HAP-1 (cell line): ENCODE measurements at regions not wholly inside any gene's neighbourhood (a gene's known extent, or its start where the extent isn't known, plus 50 kb on each side); places are given as distances from the start of the nearest gene placed in this dataset.
A peak's percentile ranks its signal among the peaks of the same experiment; 100 is the strongest.

Experiments used
- DNase-seq, 2 experiments: peaks; one replicate each; pipeline ENCODE4 v3.0.0-alpha.2; 2016 to 2020; ENCODE audit warnings: low spot score in 2 of 2
- H3K27me3 ChIP-seq: fragments of 250-450 bp; sonication (Bioruptor Pico); 2 replicates; pipeline ENCODE4 v1.5.1; 2020; ENCODE audit warnings: low read depth, mild to moderate bottlenecking, moderate library complexity
- H3K36me3 ChIP-seq: fragments of 250-450 bp; sonication (Bioruptor Pico); replicated peaks from 2 replicates; pipeline ENCODE4 v1.5.1; 2020; ENCODE audit warnings: mild to moderate bottlenecking
- H3K4me1 ChIP-seq: fragments of 250-450 bp; sonication (Bioruptor Pico); 2 replicates; pipeline ENCODE4 v1.5.1; 2020; ENCODE audit warnings: mild to moderate bottlenecking
- H3K4me3 ChIP-seq: fragments of 250-450 bp; sonication (Bioruptor Pico); 2 replicates; pipeline ENCODE4 v1.5.1; 2020; ENCODE audit warnings: mild to moderate bottlenecking, moderate library complexity
- H3K9me3 ChIP-seq: fragments of 250-450 bp; sonication (Bioruptor Pico); 2 replicates; pipeline ENCODE4 v1.5.1; 2020; ENCODE audit warnings: mild to moderate bottlenecking, moderate library complexity
- in situ Hi-C: fragments of 300-500 bp; cut with MboI; formaldehyde crosslinking; loops from 3 replicates; pipeline ENCODE4 v1.14.3; 2020; ENCODE audit warnings: low sequenced_read_pairs, inconsistent platforms, mixed read lengths

DNA sequence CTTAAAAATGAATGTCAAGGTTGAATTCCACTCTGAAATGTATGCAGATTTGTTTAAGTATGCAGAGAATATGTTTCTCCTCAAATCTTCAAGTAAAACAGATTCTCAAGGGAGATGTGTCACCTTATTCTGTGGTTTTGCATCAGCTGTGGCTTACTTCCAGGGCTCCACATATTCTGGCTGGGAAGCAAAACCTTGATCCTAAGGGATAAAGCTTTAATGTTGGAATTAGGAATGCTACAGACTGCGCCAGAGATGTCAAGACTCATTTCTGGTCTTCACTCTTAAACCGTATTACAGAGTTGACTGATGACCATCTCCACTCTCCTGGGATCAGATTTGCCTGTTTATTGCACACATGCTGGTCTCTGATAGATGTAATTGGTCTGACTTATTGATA, 143.9 kb upstream of the DIPK2B start:
- Histone ChIP-seq H3K4me3 (no peak overlapping the region), H3K36me3 (no peaks in the 10 kb centered on the region), H3K27me3 (no peaks in the 10 kb centered on the region), H3K9me3 (no peaks in the 10 kb centered on the region; the same call in 1 of the 2 replicates), H3K4me1 (no peaks in the 10 kb centered on the region)
- in situ Hi-C loops = no loop called here
- no peak for DNase-seq

DNA sequence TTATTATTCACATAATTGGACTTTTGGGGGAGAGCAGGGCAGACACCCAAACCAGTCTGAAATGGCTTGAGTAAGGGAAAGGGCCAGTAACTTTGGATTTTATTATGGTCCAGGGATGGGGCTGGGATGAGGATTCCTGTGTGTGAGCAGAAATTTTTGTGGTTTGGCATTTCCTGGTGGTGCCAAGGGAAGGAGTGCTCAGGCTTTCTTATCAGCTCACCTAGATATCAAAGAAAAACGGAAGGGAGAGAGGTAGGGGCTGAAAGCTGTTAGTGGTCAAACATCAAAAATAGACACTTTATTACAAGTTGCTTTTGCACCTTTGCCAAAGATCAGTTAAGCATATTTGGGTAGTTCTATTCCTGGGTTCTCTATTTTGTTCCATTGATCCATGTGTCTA, 128.5 kb upstream of the DIPK2B start:
- in situ Hi-C loops = no loop called here
- Histone ChIP-seq H3K4me1 (no peaks in the 10 kb centered on the region), H3K4me3 (no peak overlapping the region), H3K36me3 (no peaks in the 10 kb centered on the region), H3K27me3 (no peaks in the 10 kb centered on the region), H3K9me3 (no peaks in the 10 kb centered on the region)
- no peak for DNase-seq

DNA sequence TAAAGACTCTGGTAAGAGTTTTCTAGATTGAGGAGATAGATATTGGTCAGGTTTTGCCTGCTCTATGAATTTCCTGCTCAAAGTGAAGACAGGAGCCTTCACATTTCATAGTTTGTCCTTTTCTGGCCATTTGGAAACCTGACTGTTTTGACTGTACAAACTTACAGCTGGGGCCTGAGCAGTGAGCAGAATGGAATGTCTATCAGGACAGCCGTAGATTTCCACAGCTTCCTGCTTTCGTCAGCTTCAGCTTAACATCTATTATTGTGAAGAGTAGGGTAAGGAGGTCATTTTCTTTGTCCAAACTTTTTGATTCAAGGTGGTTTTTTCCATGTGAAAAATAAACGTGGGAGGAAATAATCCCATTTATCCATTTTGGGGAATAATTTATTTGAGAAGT, 124.3 kb upstream of the DIPK2B start:
- DNase-seq = no peak
- H3K27me3 ChIP-seq = no peaks in the 10 kb centered on the region
- H3K9me3 ChIP-seq = no peaks in the 10 kb centered on the region
- H3K4me1 ChIP-seq = no peaks in the 10 kb centered on the region
- in situ Hi-C loops = no loop called here
- no peak overlapping the region for H3K4me3 ChIP-seq
- no peaks in the 10 kb centered on the region for H3K36me3 ChIP-seq

DNA sequence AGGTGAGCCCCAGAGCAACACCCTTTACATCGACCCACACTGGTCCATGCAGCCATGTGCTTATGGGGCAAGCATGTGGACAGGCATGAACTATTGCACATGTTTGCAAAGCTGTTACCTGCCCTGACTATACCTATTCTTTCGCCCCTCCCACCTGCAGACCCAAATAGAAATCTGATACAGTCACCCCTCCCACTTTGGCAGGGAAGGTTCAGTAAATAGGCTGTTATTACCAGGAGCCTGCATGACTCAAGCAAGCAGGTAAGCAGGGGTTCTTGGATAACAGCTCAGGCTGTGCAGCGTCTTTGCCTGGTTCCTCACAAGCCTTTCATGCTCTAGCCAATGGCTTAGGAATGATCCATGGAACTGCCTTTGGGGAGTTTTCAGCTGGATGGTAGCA, 122.7 kb upstream of the DIPK2B start:
- Histone ChIP-seq H3K27me3 (no peaks in the 10 kb centered on the region), H3K36me3 (no peaks in the 10 kb centered on the region), H3K4me1 (no peaks in the 10 kb centered on the region), H3K4me3 (no peak overlapping the region), H3K9me3 (no peaks in the 10 kb centered on the region)
- DNase-seq = no peak
- in situ Hi-C loops = no loop called here

DNA sequence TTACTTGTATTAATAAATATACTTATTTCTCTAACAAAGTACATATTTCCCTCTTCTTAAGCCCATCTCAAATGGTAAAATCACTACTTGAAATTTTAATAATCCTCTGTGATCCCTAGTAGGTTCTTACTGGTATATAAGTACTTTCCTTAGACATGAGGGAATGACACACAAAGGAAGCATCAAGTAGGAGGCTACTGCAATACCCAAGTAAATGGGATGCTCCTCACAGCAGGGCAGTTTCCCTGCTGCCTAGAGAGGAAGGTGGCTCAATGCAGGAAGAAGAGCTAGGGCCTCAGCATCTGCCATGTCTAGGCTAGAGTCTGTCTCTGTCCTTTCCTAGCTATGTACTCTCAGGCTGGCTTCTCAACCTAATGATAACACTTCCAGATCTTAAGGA, 122.1 kb upstream of the DIPK2B start:
- in situ Hi-C loops = no loop called here
- Histone ChIP-seq H3K9me3 (no peaks in the 10 kb centered on the region), H3K27me3 (no peaks in the 10 kb centered on the region), H3K4me3 (no peak overlapping the region), H3K36me3 (no peaks in the 10 kb centered on the region), H3K4me1 (no peaks in the 10 kb centered on the region)
- no peak for DNase-seq

DNA sequence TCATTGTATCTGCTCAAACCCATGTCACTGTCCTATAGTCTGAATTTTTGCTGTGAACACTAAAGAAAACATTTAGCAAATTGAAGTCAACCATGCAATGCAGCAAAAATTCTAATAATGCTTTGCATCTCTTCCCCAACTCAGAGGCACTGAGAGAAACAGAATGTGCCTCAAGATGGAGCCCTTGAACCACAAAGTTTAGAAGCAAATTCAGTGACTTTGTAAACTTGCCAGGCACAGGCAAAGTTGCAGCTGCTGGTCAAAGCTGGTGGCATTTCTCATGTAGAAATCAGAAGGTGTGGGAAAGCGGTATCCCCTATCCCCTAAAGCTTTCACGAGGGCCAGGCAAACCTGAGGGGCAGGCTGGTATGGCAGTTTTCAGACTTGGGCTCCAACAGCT, 121.7 kb upstream of the DIPK2B start:
- peak; percentile 54 for DNase-seq
- Histone ChIP-seq H3K4me3 (no peak overlapping the region), H3K9me3 (no peaks in the 10 kb centered on the region), H3K27me3 (no peaks in the 10 kb centered on the region), H3K4me1 (no peaks in the 10 kb centered on the region), H3K36me3 (no peaks in the 10 kb centered on the region)
- in situ Hi-C loops = no loop called here

DNA sequence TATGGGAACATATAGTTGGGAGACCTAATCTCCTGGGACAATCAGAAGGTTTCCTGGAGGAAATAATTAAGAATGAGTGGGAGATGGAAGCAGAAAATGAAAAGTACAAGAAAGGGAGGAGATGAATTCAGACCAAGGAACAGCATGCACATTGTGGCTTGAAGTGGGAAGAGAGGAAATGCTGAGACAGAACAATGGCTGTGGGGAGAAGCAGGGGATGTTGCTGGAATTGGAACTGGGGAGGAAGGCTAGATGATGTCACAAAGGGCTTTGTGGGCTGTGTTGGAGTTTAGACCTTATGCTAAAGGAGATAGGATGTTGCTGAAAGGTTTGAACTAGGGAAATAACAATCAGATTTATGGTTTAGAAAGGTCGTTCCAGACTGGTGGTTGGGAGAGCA, 119.5 kb upstream of the DIPK2B start:
- no peaks in the 10 kb centered on the region for H3K27me3 ChIP-seq
- no peaks in the 10 kb centered on the region for H3K4me1 ChIP-seq
- in situ Hi-C loops = no loop called here
- no peak for DNase-seq
- H3K9me3 ChIP-seq = no peaks in the 10 kb centered on the region
- H3K36me3 ChIP-seq = no peaks in the 10 kb centered on the region
- H3K4me3 ChIP-seq = no peak overlapping the region

DNA sequence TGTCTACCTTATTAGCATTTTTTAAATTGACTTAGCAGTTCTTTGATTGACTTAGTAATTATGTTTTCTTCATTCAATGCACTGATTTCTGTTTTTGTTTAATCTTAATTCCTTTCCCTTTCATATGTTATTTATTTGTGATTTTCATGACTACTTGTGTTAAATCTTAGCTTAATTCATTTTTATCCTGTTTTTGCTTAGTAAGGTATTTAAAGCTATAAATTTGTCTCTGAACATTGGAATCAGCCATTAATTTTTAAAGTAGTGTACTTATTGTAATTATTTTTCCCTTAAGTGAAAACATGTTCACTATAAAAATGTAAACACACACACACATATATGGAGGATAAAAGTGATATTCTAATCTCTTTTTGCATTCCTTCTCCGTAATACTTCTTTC, 109.1 kb upstream of the DIPK2B start:
- Histone ChIP-seq H3K4me3 (no peak overlapping the region), H3K36me3 (no peaks in the 10 kb centered on the region), H3K9me3 (no peaks in the 10 kb centered on the region), H3K27me3 (no peaks in the 10 kb centered on the region), H3K4me1 (no peaks in the 10 kb centered on the region)
- DNase-seq = no peak
- in situ Hi-C loops = no loop called here

DNA sequence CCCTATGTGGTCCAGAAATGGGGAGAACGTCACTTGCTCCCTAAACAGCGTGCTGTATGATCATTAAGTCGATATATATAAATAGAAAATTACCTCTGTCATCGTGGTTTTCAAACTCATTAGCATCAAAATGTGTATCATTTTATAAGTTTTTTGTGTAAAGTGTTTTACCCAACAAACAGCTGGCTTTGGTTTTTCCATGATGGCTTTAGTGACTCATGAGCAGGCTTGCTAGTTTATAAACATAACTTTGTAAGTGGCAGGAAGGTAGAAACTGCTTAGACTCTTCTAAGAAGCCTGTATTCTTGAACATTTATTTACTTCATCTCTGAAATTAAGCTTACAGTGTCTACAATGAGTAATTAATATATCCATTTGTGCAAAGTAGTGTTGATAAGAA, 108.4 kb upstream of the DIPK2B start:
- no peaks in the 10 kb centered on the region for H3K4me1 ChIP-seq
- H3K9me3 ChIP-seq = no peaks in the 10 kb centered on the region
- in situ Hi-C loops = no loop called here
- no peaks in the 10 kb centered on the region for H3K27me3 ChIP-seq
- H3K36me3 ChIP-seq = no peaks in the 10 kb centered on the region
- H3K4me3 ChIP-seq = no peak overlapping the region
- DNase-seq = no peak

DNA sequence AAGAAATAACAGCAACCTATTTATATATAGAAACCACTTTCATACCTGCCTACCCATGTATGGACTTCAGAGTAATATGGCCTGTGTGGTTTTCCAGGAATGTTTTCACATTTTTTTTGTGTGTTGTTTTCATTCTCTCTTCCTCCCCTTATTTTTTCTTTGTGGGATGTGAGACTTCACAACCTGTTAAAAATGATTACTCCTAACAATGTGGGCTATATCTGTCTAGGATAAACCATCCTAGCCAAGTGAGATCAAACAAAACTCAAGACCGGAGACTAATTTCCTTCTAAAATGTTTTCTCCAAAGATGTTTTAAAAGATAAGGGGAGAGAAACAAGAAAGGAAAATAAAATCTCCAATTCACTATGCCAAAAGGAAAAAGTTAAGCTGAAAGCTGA, 106.1 kb upstream of the DIPK2B start:
- Histone ChIP-seq H3K27me3 (no peaks in the 10 kb centered on the region; the same call in 1 of the 2 replicates), H3K36me3 (no peaks in the 10 kb centered on the region), H3K4me3 (no peak overlapping the region), H3K4me1 (no peaks in the 10 kb centered on the region), H3K9me3 (no peaks in the 10 kb centered on the region)
- no peak for DNase-seq
- in situ Hi-C loops = no loop called here

DNA sequence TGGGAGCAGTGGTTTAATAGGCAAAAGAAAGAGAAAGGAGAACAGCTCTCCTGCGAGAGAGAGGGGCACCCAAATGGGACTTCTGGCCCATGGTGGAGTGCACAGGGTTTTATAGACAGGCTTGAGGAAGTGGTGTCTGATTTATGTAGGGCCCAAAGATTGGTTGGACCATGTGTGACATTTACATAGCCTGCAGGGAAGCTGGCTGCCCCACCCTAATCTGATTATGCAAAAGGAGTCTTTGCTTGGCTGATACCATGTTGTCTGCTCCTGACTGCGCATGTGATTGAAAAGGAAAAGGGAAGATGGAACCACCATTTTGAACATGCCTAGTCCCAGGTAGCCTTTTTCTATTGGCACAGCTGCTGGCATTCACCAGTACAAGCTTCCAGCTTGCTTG, 100.0 kb upstream of the DIPK2B start:
- in situ Hi-C loops = no loop called here
- Histone ChIP-seq H3K36me3 (no peaks in the 10 kb centered on the region), H3K27me3 (no peaks in the 10 kb centered on the region; the same call in 1 of the 2 replicates), H3K9me3 (no peaks in the 10 kb centered on the region), H3K4me3 (no peak overlapping the region), H3K4me1 (peaks cover 4% of the 10 kb centered on the region; the same call in 1 of the 2 replicates)
- DNase-seq = peak; percentile 8 to 17

DNA sequence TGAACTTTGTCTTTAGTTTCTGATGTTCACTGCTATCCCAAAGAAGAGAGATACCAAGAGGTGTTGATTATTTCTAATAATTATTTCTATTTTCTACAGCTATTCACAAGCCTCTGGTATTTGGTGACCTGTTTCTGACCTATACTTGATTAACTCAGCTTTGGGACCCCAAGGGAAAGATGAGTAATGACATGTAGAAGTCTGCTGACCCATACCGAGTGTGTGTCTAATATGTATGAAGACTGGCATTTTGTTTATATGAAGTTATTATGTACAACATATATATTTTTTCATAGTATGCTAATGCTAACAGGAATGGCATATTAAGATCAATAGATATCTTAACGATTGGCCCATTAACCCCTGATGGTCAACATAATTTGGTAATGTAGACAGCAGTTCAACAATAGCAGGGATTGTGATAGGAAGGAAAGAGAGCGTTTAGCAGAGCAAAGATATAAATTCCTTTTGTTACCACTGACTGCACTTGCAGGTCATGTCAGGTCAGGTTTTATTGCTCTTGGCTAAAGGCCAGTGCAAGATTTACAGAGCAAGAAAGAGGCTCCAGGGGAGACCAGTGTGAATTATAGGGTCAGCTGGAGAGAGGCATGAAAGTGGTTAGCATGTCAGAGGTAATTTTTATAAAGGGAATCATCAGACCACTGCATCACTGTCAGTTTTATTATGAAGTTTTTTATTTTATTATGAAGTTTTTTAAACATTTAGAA, 94.7 kb upstream of the DIPK2B start:
- no peaks in the 10 kb centered on the region for H3K36me3 ChIP-seq
- DNase-seq = peak; percentile 77 to 82
- no peaks in the 10 kb centered on the region for H3K27me3 ChIP-seq
- peaks cover 10% of the 10 kb centered on the region for H3K4me1 ChIP-seq
- H3K9me3 ChIP-seq = no peaks in the 10 kb centered on the region
- H3K4me3 ChIP-seq = no peak overlapping the region
- in situ Hi-C loops = no loop called here

DNA sequence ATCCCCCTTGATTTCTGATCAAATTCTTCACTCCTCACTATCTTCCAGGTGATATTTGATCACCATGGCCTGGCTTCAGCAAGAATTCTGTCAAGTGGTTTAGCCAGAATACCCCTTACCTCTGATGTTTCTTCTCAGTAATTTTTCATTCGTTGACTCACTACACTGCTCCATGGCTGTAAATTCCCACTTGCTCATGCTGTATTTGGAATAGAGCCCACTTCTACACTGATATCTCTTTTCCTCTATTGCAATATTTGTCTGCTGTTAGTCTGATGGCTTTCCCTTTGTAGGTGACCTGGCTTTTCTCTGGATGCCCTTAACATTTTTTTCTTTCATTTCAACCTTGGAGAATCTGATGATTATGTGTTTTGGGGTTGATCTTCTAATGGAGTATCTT, 73.9 kb upstream of the DIPK2B start:
- in situ Hi-C loops = no loop called here
- Histone ChIP-seq H3K9me3 (no peaks in the 10 kb centered on the region), H3K27me3 (no peaks in the 10 kb centered on the region), H3K4me3 (no peak overlapping the region), H3K4me1 (no peaks in the 10 kb centered on the region), H3K36me3 (no peaks in the 10 kb centered on the region)
- DNase-seq = no peak

DNA sequence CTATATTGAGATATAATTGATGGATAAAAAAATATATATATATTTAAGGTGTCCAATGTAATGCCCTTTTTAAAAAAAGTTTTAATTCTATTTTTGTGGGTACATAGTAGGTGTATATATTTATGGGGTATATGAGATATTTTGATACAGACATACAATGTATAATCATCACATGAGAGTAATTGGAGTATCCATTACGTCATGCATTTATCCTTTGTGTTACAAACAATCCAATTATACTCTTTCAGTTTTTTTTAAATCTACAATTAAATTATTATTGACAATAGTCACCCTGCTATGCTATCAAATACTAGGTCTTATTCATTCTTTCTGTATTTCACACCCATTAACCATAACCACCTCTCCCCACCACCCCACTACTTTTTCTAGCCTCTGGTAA, 66.3 kb upstream of the DIPK2B start:
- in situ Hi-C loops = no loop called here
- no peak for DNase-seq
- H3K27me3 ChIP-seq = no peaks in the 10 kb centered on the region
- H3K4me3 ChIP-seq = no peak overlapping the region
- no peaks in the 10 kb centered on the region for H3K9me3 ChIP-seq
- no peaks in the 10 kb centered on the region for H3K36me3 ChIP-seq
- H3K4me1 ChIP-seq = no peaks in the 10 kb centered on the region

DNA sequence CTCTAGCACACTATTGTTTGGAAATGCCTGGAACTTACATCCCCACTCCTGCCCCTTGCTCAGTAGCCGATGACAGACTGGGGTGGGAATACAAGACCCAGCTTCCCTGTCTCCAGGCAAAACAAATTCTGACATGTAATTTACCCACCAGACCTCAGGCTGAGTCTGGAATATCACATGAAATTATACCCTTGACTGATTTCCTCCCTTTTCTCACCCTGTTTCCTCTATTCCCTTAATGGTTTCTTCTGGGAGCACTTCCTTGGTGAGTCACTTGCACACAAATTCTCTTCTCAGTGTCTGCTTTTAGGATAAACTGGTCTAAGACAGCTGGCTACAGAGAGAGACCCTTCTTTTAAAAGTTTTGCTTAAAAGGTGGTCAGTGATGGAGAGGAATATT, 65.8 kb upstream of the DIPK2B start:
- no peaks in the 10 kb centered on the region for H3K9me3 ChIP-seq
- no peaks in the 10 kb centered on the region for H3K4me1 ChIP-seq
- no peaks in the 10 kb centered on the region for H3K27me3 ChIP-seq
- in situ Hi-C loops = no loop called here
- DNase-seq = no peak
- H3K36me3 ChIP-seq = no peaks in the 10 kb centered on the region
- H3K4me3 ChIP-seq = no peak overlapping the region
